GM12878 (cell line): ENCODE measurements at regions not wholly inside any gene's neighbourhood (a gene's known extent, or its start where the extent isn't known, plus 50 kb on each side); places are given as distances from the start of the nearest gene placed in this dataset.

Source experiments
- ATAC-seq: fragments of 200-7000 bp; cut with Tn5 transposase; 3 replicates; pipeline ENCODE4 v1.9.1; 2020; ENCODE audit warnings: mild to moderate bottlenecking, moderate library complexity
- BruUV-seq: library from RNA; stranded (reverse); fragments of 400-500 nt; replicated peaks from 2 replicates; lab custom pipeline; 2021; lab: Mats Ljungman, UMichigan
- CTCF ChIA-PET: fragments of 300-600 bp; sonication (Branson Sonifier 250); formaldehyde crosslinking; extraction: SDS; loops from one replicate; lab custom pipeline; 2021; ENCODE audit warnings: inconsistent platforms; lab: Yijun Ruan, JAX
- POLR2A ChIA-PET: fragments of 350-600 bp; formaldehyde crosslinking; extraction: SDS; loops from one replicate; lab custom pipeline; 2021; ENCODE audit warnings: inconsistent platforms; lab: Charles Lee
- RAD21 ChIA-PET: fragments of 300-600 bp; sonication (Branson Sonifier 250); formaldehyde crosslinking; loops from one replicate; lab custom pipeline; 2023; ENCODE audit warnings: antibody characterized with exemption; ENCODE audit not compliant: unreplicated experiment; lab: Charles Lee
- SMC1A ChIA-PET: fragments of 300-600 bp; sonication (Branson Sonifier 250); formaldehyde crosslinking; loops from one replicate; lab custom pipeline; 2023; ENCODE audit not compliant: unreplicated experiment, uncharacterized antibody; lab: Charles Lee
- DNase-seq: peaks from one replicate; pipeline ENCODE4 v3.0.0-alpha.2; 2011; ENCODE audit warnings: low read depth, low spot score
- FAIRE-seq: peaks from 3 replicates; lab custom pipeline; 2011; peaks lifted over from hg19 to GRCh38; lab: Jason Lieb, UNC
- H2AFZ ChIP-seq: 2 replicates; pipeline ENCODE4 v1.6.0; 2011; ENCODE audit warnings: low read depth, low read length, control low read depth; ENCODE audit not compliant: control insufficient read depth
- H3K27ac ChIP-seq: 2 replicates; pipeline ENCODE4 v1.5.1; 2011; ENCODE audit warnings: control low read depth; ENCODE audit not compliant: control insufficient read depth, insufficient read depth
- H3K27me3 ChIP-seq, 2 experiments: replicated peaks in 1 of 2; 2 replicates each; pipeline versions ENCODE4 v1.6.0 to v1.6.1; 2011; ENCODE audit warnings: low read length in 1 of 2; ENCODE audit not compliant: control insufficient read depth in 2 of 2, insufficient read depth in 2 of 2
- H3K36me3 ChIP-seq, 2 experiments: 2 replicates each; pipeline ENCODE4 v1.5.1; 2011; ENCODE audit warnings: low read length in 1 of 2; ENCODE audit not compliant: control insufficient read depth in 2 of 2, insufficient read depth in 2 of 2
- H3K4me1 ChIP-seq: 2 replicates; pipeline ENCODE4 v1.6.1; 2011; ENCODE audit warnings: mild to moderate bottlenecking, low read length, moderate library complexity, mixed read lengths; ENCODE audit not compliant: control insufficient read depth, insufficient read depth
- H3K4me2 ChIP-seq: 2 replicates; pipeline ENCODE4 v1.6.0; 2011; ENCODE audit warnings: control low read depth; ENCODE audit not compliant: control insufficient read depth, insufficient read depth
- H3K4me3 ChIP-seq: fragments of 200-600 bp; sonication (generic); 2 replicates; pipeline ENCODE4 v1.5.1; 2016
- H3K79me2 ChIP-seq: 2 replicates; pipeline ENCODE4 v1.6.0; 2011; ENCODE audit warnings: low read length; ENCODE audit not compliant: control insufficient read depth, insufficient read depth
- H3K9ac ChIP-seq: 2 replicates; pipeline ENCODE4 v1.8.0; 2011; ENCODE audit warnings: low read length, control low read depth, mixed read lengths; ENCODE audit not compliant: control insufficient read depth, insufficient read depth
- H3K9me3 ChIP-seq: replicated peaks from 3 replicates; pipeline ENCODE4 v1.5.1; 2011; ENCODE audit warnings: mild to moderate bottlenecking, low read length; ENCODE audit not compliant: control insufficient read depth, insufficient read depth
- H4K20me1 ChIP-seq: 2 replicates; pipeline ENCODE4 v1.6.0; 2011; ENCODE audit not compliant: control insufficient read depth, insufficient read depth
- ATF7 ChIP-seq: fragments of 450-650 bp; IDR thresholded peaks from 2 replicates; pipeline ENCODE4 v1.6.1; 2016; ENCODE audit warnings: low read depth, mild to moderate bottlenecking
- EED ChIP-seq: sonication (generic); IDR thresholded peaks from 2 replicates; pipeline ENCODE4 v1.6.1; 2016; ENCODE audit warnings: antibody characterized with exemption, low read depth
- IKZF2 ChIP-seq, 2 experiments: fragments of 450-650 bp; IDR thresholded peaks; 2 replicates each; pipeline ENCODE4 v1.6.1; 2017; ENCODE audit warnings: mild to moderate bottlenecking in 2 of 2, moderate library complexity in 2 of 2
- JUNB ChIP-seq: IDR thresholded peaks from 2 replicates; pipeline ENCODE4 v1.6.1; 2016; ENCODE audit warnings: antibody characterized with exemption, mild to moderate bottlenecking
- PKNOX1 ChIP-seq: fragments of 450-650 bp; IDR thresholded peaks from 2 replicates; pipeline ENCODE4 v1.6.1; 2016; ENCODE audit warnings: mild to moderate bottlenecking
- SIN3A ChIP-seq: IDR thresholded peaks from 2 replicates; pipeline ENCODE4 v1.6.1; 2012; ENCODE audit warnings: low read depth, low read length, improper control_type of control experiment
- SRF ChIP-seq, 2 experiments: IDR thresholded peaks; 2 replicates each; pipeline ENCODE4 v1.6.1; 2011; ENCODE audit warnings: low read depth in 2 of 2, low read length in 2 of 2, mild to moderate bottlenecking in 1 of 2, moderate library complexity in 1 of 2
- ZNF24 ChIP-seq: fragments of 450-650 bp; IDR thresholded peaks from 2 replicates; pipeline ENCODE4 v1.6.1; 2017; ENCODE audit warnings: antibody characterized with exemption, mild to moderate bottlenecking
- WGBS: methylation state at CpG from one replicate; pipeline ENCODE4 v1.1.6; 2016; ENCODE audit warnings: low lambda C conversion rate; ENCODE audit not compliant: insufficient replicate concordance, insufficient coverage; ENCODE audit errors: missing lambda C conversion rate; 5-methylcytosine and 5-hydroxymethylcytosine counted together
- in situ Hi-C: fragments of 300-500 bp; cut with MboI; formaldehyde crosslinking; loops from 9 replicates; pipeline ENCODE4 v1.14.3; 2018; ENCODE audit warnings: mixed read lengths
- intact Hi-C: fragments of 100-400 bp; cut with micrococcal nuclease; formaldehyde crosslinking; loops from one replicate; pipeline ENCODE4 v1.14.2; 2022; ENCODE audit not compliant: unreplicated experiment

GRCh38 chr5:18761801-18762200 lies 1127.5 kb downstream of the TAF11L14 start:
- no peak overlapping the region for H3K27ac ChIP-seq
- ChIA-PET POLR2A (no interaction called here), SMC1A (interaction anchor here (0.8 to 3.0 kb wide), 4 partner anchors 9 to 21 kb away, joined by 3 to 14 read pairs (median 6); no protein-coding TSS in a partner anchor), CTCF (interaction anchor here (1.8 kb wide), 1 partner anchor 10 kb away, joined by 4 read pairs; no protein-coding TSS in a partner anchor)
- ATAC-seq (peak; percentile 89), DNase-seq (no peak)
- H3K27me3 ChIP-seq = no peaks in the 10 kb centered on the region
- no TSS peak for BruUV-seq
- H3K4me3 ChIP-seq = no peak overlapping the region
- no peaks in the 10 kb centered on the region for H3K79me2 ChIP-seq
- no peak overlapping the region for H3K4me2 ChIP-seq
- no peaks in the 10 kb centered on the region for H3K36me3 ChIP-seq
- H4K20me1 ChIP-seq = no peaks in the 10 kb centered on the region
- H3K9ac ChIP-seq = no peak overlapping the region
- TF ChIP-seq PKNOX1 (0 out of 2 replicates have a peak, but pooled peaks have one; percentile 26), IKZF2 (IDR thresholded peaks at IDR 0.05) (no peak), JUNB (peak; percentile 44), EED (no peak), ATF7 (0 out of 2 replicates have a peak, but pooled peaks have one; percentile 34)
- TF ChIP-seq, all 136 proteins: peak for 3
- no peak for FAIRE-seq
- Histone ChIP-seq H3K4me1 (no peaks in the 10 kb centered on the region), H3K9me3 (no peaks in the 10 kb centered on the region), H2AFZ (no peak overlapping the region)
- RAD21 ChIA-PET = interaction anchor here (1.0 kb wide), 1 partner anchor 63 kb away, joined by 3 read pairs; no protein-coding TSS in a partner anchor
- intact Hi-C loops = no loop called here
- WGBS = 86% methylated on average over 1 of the region's 1 CpG
- in situ Hi-C loops = no loop called here

GRCh38 chr5:18764161-18764560 lies 1129.9 kb downstream of the TAF11L14 start:
- intact Hi-C loops (no loop called here), in situ Hi-C loops (no loop called here)
- FAIRE-seq (no peak), DNase-seq (no peak), ATAC-seq (no peak)
- ChIA-PET CTCF (no interaction called here), SMC1A (interaction anchor here (0.8 to 3.0 kb wide), 3 partner anchors 18 to 30 kb away, joined by 3 to 14 read pairs (median 5); no protein-coding TSS in a partner anchor), POLR2A (no interaction called here), RAD21 (interaction anchor here (0.7 kb wide), 1 partner anchor 19 kb away, joined by 4 read pairs; no protein-coding TSS in a partner anchor)
- Histone ChIP-seq H3K27ac (no peak overlapping the region), H3K4me1 (no peaks in the 10 kb centered on the region), H3K4me2 (no peak overlapping the region), H4K20me1 (no peaks in the 10 kb centered on the region), H3K27me3 (no peaks in the 10 kb centered on the region), H3K4me3 (no peak overlapping the region), H2AFZ (no peak overlapping the region), H3K9me3 (no peaks in the 10 kb centered on the region), H3K79me2 (no peaks in the 10 kb centered on the region), H3K36me3 (no peaks in the 10 kb centered on the region), H3K9ac (no peak overlapping the region)
- BruUV-seq = no TSS peak
- TF ChIP-seq SIN3A (no peak), SRF (IDR thresholded peaks at IDR 0.05; ENCODE audit: low read depth in 2 of 2, low read length in 2 of 2) (no peak), ZNF24 (no peak)
